Neuronal stem cell (in vitro differentiated cells): ENCODE measurements at regions not wholly inside any gene's neighbourhood (a gene's known extent, or its start where the extent isn't known, plus 50 kb on each side); places are given as distances from the start of the nearest gene placed in this dataset.

Experiments used
- DNase-seq: peaks from one replicate; pipeline ENCODE4 v3.0.0-alpha.2; 2013; ENCODE audit warnings: low spot score
- H2AFZ ChIP-seq: one replicate; pipeline ENCODE4 v1.6.1; 2013; ENCODE audit warnings: mild to moderate bottlenecking, low read length, inconsistent platforms
- H2AK5ac ChIP-seq: 2 replicates; pipeline ENCODE4 v1.6.1; 2013; ENCODE audit warnings: low read depth, mild to moderate bottlenecking, inconsistent platforms, low read length, moderate library complexity, mixed read lengths
- H2BK120ac ChIP-seq: 2 replicates; pipeline ENCODE4 v1.6.1; 2013; ENCODE audit warnings: low read depth, mild to moderate bottlenecking, inconsistent platforms, low read length, moderate library complexity, mixed read lengths
- H2BK12ac ChIP-seq: one replicate; pipeline ENCODE4 v1.6.1; 2013; ENCODE audit warnings: low read length, inconsistent platforms
- H2BK15ac ChIP-seq: 2 replicates; pipeline ENCODE4 v1.6.1; 2013; ENCODE audit warnings: mild to moderate bottlenecking, low read length, inconsistent platforms, mixed read lengths
- H2BK5ac ChIP-seq: one replicate; pipeline ENCODE4 v1.6.1; 2013; ENCODE audit warnings: inconsistent platforms, mild to moderate bottlenecking, low read length, moderate library complexity
- H3K14ac ChIP-seq: one replicate; pipeline ENCODE4 v1.6.1; 2013; ENCODE audit warnings: low read length, inconsistent platforms
- H3K18ac ChIP-seq: 2 replicates; pipeline ENCODE4 v1.6.1; 2013; ENCODE audit warnings: low read length, inconsistent platforms
- H3K23ac ChIP-seq: 2 replicates; pipeline ENCODE4 v1.6.1; 2013; ENCODE audit warnings: low read depth, mild to moderate bottlenecking, mixed read lengths, low read length, inconsistent platforms; ENCODE audit not compliant: poor library complexity
- H3K27ac ChIP-seq: replicated peaks from 3 replicates; pipeline ENCODE4 v1.5.1; 2013; ENCODE audit warnings: low read length, inconsistent platforms
- H3K27me3 ChIP-seq, 3 experiments: 2 replicates each; pipeline ENCODE4 v1.6.1; 2013; ENCODE audit warnings: low read length in 3 of 3, mild to moderate bottlenecking in 2 of 3, inconsistent platforms in 1 of 3, low read depth in 1 of 3, mixed read lengths in 1 of 3, moderate library complexity in 1 of 3; ENCODE audit not compliant: control insufficient read depth in 3 of 3, insufficient read depth in 3 of 3
- H3K36me3 ChIP-seq, 2 donors: replicated peaks in 1 of 2; 2 replicates each; pipeline ENCODE4 v1.6.1; 2013; ENCODE audit warnings: low read length in 2 of 2; ENCODE audit not compliant: control insufficient read depth in 2 of 2, insufficient read depth in 2 of 2
- H3K4ac ChIP-seq: 2 replicates; pipeline ENCODE4 v1.6.1; 2013; ENCODE audit warnings: inconsistent platforms, mild to moderate bottlenecking, low read length, moderate library complexity
- H3K4me1 ChIP-seq, 2 donors: 1 replicate in 1 of 2; 2 replicates in 1 of 2; pipeline ENCODE4 v1.6.1; 2013; ENCODE audit warnings: low read length in 2 of 2, low read depth in 1 of 2; ENCODE audit not compliant: control insufficient read depth in 2 of 2, insufficient read depth in 1 of 2
- H3K4me2 ChIP-seq: one replicate; pipeline ENCODE4 v1.6.1; 2013; ENCODE audit warnings: mild to moderate bottlenecking, low read length, inconsistent platforms; ENCODE audit not compliant: insufficient read depth, poor library complexity, severe bottlenecking
- H3K4me3 ChIP-seq, 2 donors: 2 replicates each; pipeline ENCODE4 v1.5.1; 2013; ENCODE audit warnings: low read length in 2 of 2, mild to moderate bottlenecking in 2 of 2, inconsistent platforms in 1 of 2, moderate library complexity in 1 of 2
- H3K79me1 ChIP-seq: one replicate; pipeline ENCODE4 v1.6.1; 2013; ENCODE audit warnings: low read depth, mild to moderate bottlenecking, inconsistent platforms, low read length, moderate library complexity
- H3K9ac ChIP-seq: one replicate; pipeline ENCODE4 v1.6.1; 2013; ENCODE audit warnings: mild to moderate bottlenecking, low read depth, low read length, inconsistent platforms; ENCODE audit not compliant: poor library complexity
- H3K9me3 ChIP-seq, 2 donors: replicated peaks in 1 of 2; 2 replicates each; pipeline versions ENCODE3 to v1.6.1; 2013; ENCODE audit warnings: low read length in 2 of 2, mild to moderate bottlenecking in 2 of 2, inconsistent platforms in 1 of 2, low read depth in 1 of 2, mixed read lengths in 1 of 2, moderate library complexity in 1 of 2; ENCODE audit not compliant: control insufficient read depth in 2 of 2, insufficient read depth in 1 of 2
- H4K8ac ChIP-seq: one replicate; pipeline ENCODE4 v1.6.1; 2013; ENCODE audit warnings: low read depth, mild to moderate bottlenecking, inconsistent platforms, low read length, moderate library complexity
- H4K91ac ChIP-seq: one replicate; pipeline ENCODE4 v1.6.1; 2013; ENCODE audit warnings: low read length, low read depth, mild to moderate bottlenecking, inconsistent platforms; ENCODE audit not compliant: poor library complexity
- WGBS, 2 donors: extraction: QIAGEN DNeasy Blood & Tissue Kit; methylation state at CpG; one replicate each; pipeline ENCODE4 v1.1.7; 2013; ENCODE audit warnings: missing lambda C conversion rate in 2 of 2, mixed read lengths in 1 of 2; ENCODE audit not compliant: insufficient read length in 2 of 2, insufficient replicate concordance in 1 of 2; ENCODE audit errors: extremely low coverage in 2 of 2; 5-methylcytosine and 5-hydroxymethylcytosine counted together

- H4K8ac ChIP-seq: no peak overlapping the region
- H3K4me3 ChIP-seq: no peak overlapping the region
- H2BK120ac ChIP-seq: no peak overlapping the region
- no peak overlapping the region for H3K4ac ChIP-seq
- H3K23ac ChIP-seq: no peak overlapping the region
- no peak overlapping the region for H3K14ac ChIP-seq
- no peaks in the 10 kb centered on the region for H3K36me3 ChIP-seq
- no peak overlapping the region for H3K4me2 ChIP-seq
- no peak overlapping the region for H3K18ac ChIP-seq
- no peak overlapping the region for H4K91ac ChIP-seq
- H3K9ac ChIP-seq: no peak overlapping the region
- H2BK15ac ChIP-seq: no peak overlapping the region
- no CpG with 5 or more reads among the region's 6 CpGs for WGBS, 2 donors
- DNase-seq: no peak
- H3K9me3 ChIP-seq: no peaks in the 10 kb centered on the region
- no peak overlapping the region for H2AK5ac ChIP-seq
- H3K27me3 ChIP-seq: no peaks in the 10 kb centered on the region
- H3K4me1 ChIP-seq: no peaks in the 10 kb centered on the region
- H3K27ac ChIP-seq: no peak overlapping the region
- no peak overlapping the region for H2BK12ac ChIP-seq
- H3K79me1 ChIP-seq: no peaks in the 10 kb centered on the region
- H2AFZ ChIP-seq: no peak overlapping the region
- no peak overlapping the region for H2BK5ac ChIP-seq
Measured at GRCh38 chr2:193806088-193806774, 1611.5 kb upstream of the TMEFF2 start.

GRCh38 chr2:193796847-193797246 lies 1602.1 kb upstream of the TMEFF2 start:
- Histone ChIP-seq H3K27ac (no peak overlapping the region), H3K9me3 (no peaks in the 10 kb centered on the region), H3K14ac (no peak overlapping the region), H2BK15ac (no peak overlapping the region), H4K91ac (no peak overlapping the region), H3K4me1 (peaks cover 0 to 4% of the 10 kb centered on the region in 2 donors), H3K4me3 (no peak overlapping the region), H3K18ac (no peak overlapping the region), H3K4me2 (no peak overlapping the region), H2BK12ac (no peak overlapping the region), H2AK5ac (no peak overlapping the region), H3K79me1 (no peaks in the 10 kb centered on the region), H3K27me3 (no peaks in the 10 kb centered on the region), H3K4ac (no peak overlapping the region), H2AFZ (no peak overlapping the region), H3K36me3 (no peaks in the 10 kb centered on the region), H2BK5ac (no peak overlapping the region), H4K8ac (no peak overlapping the region), H3K9ac (no peak overlapping the region), H2BK120ac (no peak overlapping the region), H3K23ac (no peak overlapping the region)
- no peak for DNase-seq
- WGBS, 2 donors: no CpG with 5 or more reads among the region's 1 CpG

GRCh38 chr2:193793914-193794313 lies 1599.2 kb upstream of the TMEFF2 start:
- H3K4me2 ChIP-seq: no peak overlapping the region
- H3K4me3 ChIP-seq: no peak overlapping the region
- H3K23ac ChIP-seq: no peak overlapping the region
- no peaks in the 10 kb centered on the region for H3K36me3 ChIP-seq
- H3K27ac ChIP-seq: no peak overlapping the region
- no peaks in the 10 kb centered on the region for H3K27me3 ChIP-seq
- no peak overlapping the region for H3K18ac ChIP-seq
- H3K79me1 ChIP-seq: no peaks in the 10 kb centered on the region
- no peak overlapping the region for H3K14ac ChIP-seq
- no peak overlapping the region for H2AFZ ChIP-seq
- H4K91ac ChIP-seq: no peak overlapping the region
- DNase-seq: no peak
- no peak overlapping the region for H2BK5ac ChIP-seq
- H2AK5ac ChIP-seq: no peak overlapping the region
- no peaks in the 10 kb centered on the region for H3K9me3 ChIP-seq
- H3K4me1 ChIP-seq: no peaks in the 10 kb centered on the region
- no peak overlapping the region for H3K9ac ChIP-seq
- no peak overlapping the region for H2BK15ac ChIP-seq
- H4K8ac ChIP-seq: no peak overlapping the region
- WGBS, 2 donors: no CpG with 5 or more reads among the region's 6 CpGs
- no peak overlapping the region for H2BK120ac ChIP-seq
- no peak overlapping the region for H3K4ac ChIP-seq
- no peak overlapping the region for H2BK12ac ChIP-seq

- DNase-seq: no peak
- no peak overlapping the region for H2BK12ac ChIP-seq
- WGBS, 2 donors: no CpG with 5 or more reads among the region's 2 CpGs
Measured at GRCh38 chr2:193783681-193784080, 1588.9 kb upstream of the TMEFF2 start.

More at GRCh38 chr2:193783681-193784080, 1588.9 kb upstream of the TMEFF2 start:
- H3K36me3 ChIP-seq: no peaks in the 10 kb centered on the region
- H4K8ac ChIP-seq: no peak overlapping the region
- H3K18ac ChIP-seq: no peak overlapping the region
- no peak overlapping the region for H3K27ac ChIP-seq
- no peak overlapping the region for H3K4me2 ChIP-seq
- no peak overlapping the region for H2BK15ac ChIP-seq
- H3K9me3 ChIP-seq: no peaks in the 10 kb centered on the region
- H3K14ac ChIP-seq: no peak overlapping the region
- no peak overlapping the region for H3K4ac ChIP-seq
- no peak overlapping the region for H2BK5ac ChIP-seq
- H3K79me1 ChIP-seq: no peaks in the 10 kb centered on the region
- no peak overlapping the region for H2BK120ac ChIP-seq
- no peak overlapping the region for H3K9ac ChIP-seq
- H2AK5ac ChIP-seq: no peak overlapping the region
- H4K91ac ChIP-seq: no peak overlapping the region
- no peaks in the 10 kb centered on the region for H3K27me3 ChIP-seq
- H3K23ac ChIP-seq: no peak overlapping the region
- no peak overlapping the region for H2AFZ ChIP-seq
- H3K4me3 ChIP-seq: no peak overlapping the region
- H3K4me1 ChIP-seq: no peaks in the 10 kb centered on the region
